Thymus (tissue), 11 donors: ENCODE measurements at regions not wholly inside any gene's neighbourhood (a gene's known extent, or its start where the extent isn't known, plus 50 kb on each side); places are given as distances from the start of the nearest gene placed in this dataset.
"Not testable (repeated sequence)": the region's sequence is repeated elsewhere in the genome, so short reads cannot be mapped to it uniquely, and the experiment has no call there.

Experiments used
- DNase-seq, 9 donors: peaks; one replicate each; pipeline ENCODE4 v3.0.0-alpha.2; 2013; ENCODE audit warnings: low spot score in 9 of 9, low read depth in 6 of 9, missing footprints in 1 of 9
- H3K27ac ChIP-seq, 2 donors: one replicate each; pipeline ENCODE4 v1.5.1; 2013; ENCODE audit warnings: control low read depth in 1 of 2, low read depth in 1 of 2, low read length in 1 of 2, mild to moderate bottlenecking in 1 of 2, moderate library complexity in 1 of 2
- H3K27me3 ChIP-seq, 2 donors: one replicate each; pipeline ENCODE4 v1.5.1; 2013; ENCODE audit warnings: low read length in 1 of 2; ENCODE audit not compliant: control insufficient read depth in 2 of 2, insufficient read depth in 1 of 2
- H3K36me3 ChIP-seq, 2 donors: one replicate each; pipeline ENCODE4 v1.5.1; 2013; ENCODE audit warnings: low read length in 1 of 2, mild to moderate bottlenecking in 1 of 2, moderate library complexity in 1 of 2; ENCODE audit not compliant: control insufficient read depth in 2 of 2, insufficient read depth in 2 of 2
- H3K4me1 ChIP-seq, 2 donors: one replicate each; pipeline ENCODE4 v1.5.1; 2013; ENCODE audit warnings: low read length in 2 of 2; ENCODE audit not compliant: control insufficient read depth in 2 of 2, insufficient read depth in 2 of 2
- H3K4me3 ChIP-seq, 2 donors: one replicate each; pipeline ENCODE4 v1.5.1; 2013; ENCODE audit warnings: low read length in 2 of 2, control low read depth in 1 of 2, mild to moderate bottlenecking in 1 of 2
- H3K9me3 ChIP-seq, 2 donors: one replicate each; pipeline ENCODE4 v1.5.1; 2013; ENCODE audit warnings: low read length in 1 of 2, mild to moderate bottlenecking in 1 of 2; ENCODE audit not compliant: control insufficient read depth in 2 of 2, insufficient read depth in 1 of 2
- WGBS: extraction: QIAGEN DNeasy Blood & Tissue Kit; methylation state at CpG from one replicate; pipeline ENCODE4 v1.1.7; 2013; 5-methylcytosine and 5-hydroxymethylcytosine counted together
- donor health status: healthy.

- Histone ChIP-seq H3K27me3 (no peaks in the 10 kb centered on the region), H3K4me1 (no peaks in the 10 kb centered on the region), H3K4me3 (no peak overlapping the region), H3K27ac (no peak overlapping the region), H3K9me3 (no peaks in the 10 kb centered on the region), H3K36me3 (no peaks in the 10 kb centered on the region)
- 95% methylated on average over 4 of the region's 4 CpGs for WGBS
- no peak for DNase-seq
Measured at GRCh38 chr6:90677440-90677839, 90.6 kb upstream of the MAP3K7 start.

GRCh38 chr6:90676516-90677300 lies 89.8 kb upstream of the MAP3K7 start:
- H3K9me3 ChIP-seq: no peaks in the 10 kb centered on the region
- H3K4me1 ChIP-seq: no peaks in the 10 kb centered on the region
- H3K27ac ChIP-seq: no peak overlapping the region
- H3K4me3 ChIP-seq: no peak overlapping the region
- no peaks in the 10 kb centered on the region for H3K36me3 ChIP-seq
- DNase-seq: no peak
- 89% methylated on average over 7 of the region's 7 CpGs for WGBS
- H3K27me3 ChIP-seq: no peaks in the 10 kb centered on the region

GRCh38 chr6:90675107-90675506 lies 88.2 kb upstream of the MAP3K7 start:
- H3K4me1 ChIP-seq, H3K27me3 ChIP-seq, H3K36me3 ChIP-seq, H3K9me3 ChIP-seq, H3K4me3 ChIP-seq, H3K27ac ChIP-seq, DNase-seq: not testable (repeated sequence)
- WGBS: 97% methylated on average over 7 of the region's 8 CpGs

- not testable (repeated sequence) for H3K36me3 ChIP-seq, H3K27ac ChIP-seq, H3K4me3 ChIP-seq, DNase-seq, H3K27me3 ChIP-seq, H3K9me3 ChIP-seq, H3K4me1 ChIP-seq
- 91% methylated on average over 8 of the region's 9 CpGs for WGBS
Measured at GRCh38 chr6:90674077-90674476, 87.2 kb upstream of the MAP3K7 start.

- DNase-seq: no peak
- 95% methylated on average over 1 of the region's 1 CpG for WGBS
- H3K36me3 ChIP-seq: no peaks in the 10 kb centered on the region
- H3K4me1 ChIP-seq: no peaks in the 10 kb centered on the region
- no peaks in the 10 kb centered on the region for H3K9me3 ChIP-seq
- H3K4me3 ChIP-seq: no peak overlapping the region
- no peaks in the 10 kb centered on the region for H3K27me3 ChIP-seq
- H3K27ac ChIP-seq: no peak overlapping the region
Measured at GRCh38 chr6:90669846-90670245, 83.0 kb upstream of the MAP3K7 start.

- DNase-seq: no peak
- Histone ChIP-seq H3K27me3 (no peaks in the 10 kb centered on the region), H3K9me3 (no peaks in the 10 kb centered on the region), H3K4me1 (no peaks in the 10 kb centered on the region), H3K4me3 (no peak overlapping the region), H3K27ac (no peak overlapping the region), H3K36me3 (no peaks in the 10 kb centered on the region)
- 42% methylated on average over 2 of the region's 2 CpGs for WGBS
Measured at GRCh38 chr6:90669420-90669819, 82.5 kb upstream of the MAP3K7 start.

GRCh38 chr6:90668141-90668540 lies 81.3 kb upstream of the MAP3K7 start:
- Histone ChIP-seq H3K27me3 (no peaks in the 10 kb centered on the region), H3K36me3 (no peaks in the 10 kb centered on the region), H3K4me3 (no peak overlapping the region), H3K9me3 (no peaks in the 10 kb centered on the region), H3K4me1 (no peaks in the 10 kb centered on the region), H3K27ac (no peak overlapping the region)
- no peak for DNase-seq

GRCh38 chr6:90663873-90664272 lies 77.0 kb upstream of the MAP3K7 start:
- H3K4me1 ChIP-seq: no peaks in the 10 kb centered on the region
- 92% methylated on average over 3 of the region's 3 CpGs for WGBS
- H3K27me3 ChIP-seq: no peaks in the 10 kb centered on the region
- H3K4me3 ChIP-seq: no peak overlapping the region
- H3K27ac ChIP-seq: no peak overlapping the region
- no peak for DNase-seq
- no peaks in the 10 kb centered on the region for H3K36me3 ChIP-seq
- no peaks in the 10 kb centered on the region for H3K9me3 ChIP-seq

- Histone ChIP-seq H3K9me3 (no peaks in the 10 kb centered on the region), H3K36me3 (no peaks in the 10 kb centered on the region), H3K4me3 (no peak overlapping the region), H3K27ac (no peak overlapping the region), H3K27me3 (no peaks in the 10 kb centered on the region), H3K4me1 (no peaks in the 10 kb centered on the region)
- WGBS: 93% methylated on average over 2 of the region's 2 CpGs
- DNase-seq: no peak
Measured at GRCh38 chr6:90663106-90663505, 76.2 kb upstream of the MAP3K7 start.
